Left renal pelvis (tissue), 4 donors: ENCODE measurements at regions not wholly inside any gene's neighbourhood (a gene's known extent, or its start where the extent isn't known, plus 50 kb on each side); places are given as distances from the start of the nearest gene placed in this dataset.

Experiments used
- DNase-seq, 4 donors: peaks; one replicate each; pipeline ENCODE4 v3.0.0-alpha.2; 2013; ENCODE audit warnings: low read depth in 4 of 4, low spot score in 3 of 4

DNA sequence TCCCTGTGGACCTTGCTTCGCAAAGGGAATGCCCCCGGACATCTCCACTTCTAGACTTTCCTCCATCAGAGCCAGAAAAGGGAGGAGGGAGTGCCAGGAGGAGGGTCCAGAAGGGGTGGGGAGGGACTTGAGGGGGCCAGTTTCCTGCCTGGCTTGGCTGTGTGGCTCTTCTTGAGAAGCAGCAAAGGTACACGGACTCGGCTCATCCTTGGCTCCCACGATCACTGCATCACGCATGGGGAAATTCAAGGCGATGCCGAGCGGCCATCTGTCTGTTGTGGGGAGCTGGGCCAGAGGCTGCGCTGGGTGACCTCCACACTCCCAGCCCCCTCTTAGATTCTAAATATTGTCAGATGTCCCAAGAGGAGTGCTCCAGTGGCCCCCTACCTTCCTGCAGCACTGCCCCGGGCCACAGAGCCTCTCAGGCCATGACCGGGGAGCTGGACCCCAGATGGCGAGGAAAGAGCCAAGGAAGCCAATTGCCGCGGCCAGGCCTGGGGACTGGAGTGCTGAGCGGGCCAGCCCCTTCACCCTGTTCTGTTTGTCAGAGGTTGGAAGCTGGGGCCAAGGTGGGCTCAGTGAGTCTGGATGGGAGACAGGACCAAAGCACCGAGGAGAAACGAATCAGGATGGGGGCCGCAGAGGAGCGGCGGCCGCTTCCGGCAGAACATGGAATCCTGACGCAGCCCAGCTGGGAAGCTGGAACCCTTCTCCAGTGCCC, 104.5 kb downstream of the RBFOX3 start:
- no peak for DNase-seq

DNA sequence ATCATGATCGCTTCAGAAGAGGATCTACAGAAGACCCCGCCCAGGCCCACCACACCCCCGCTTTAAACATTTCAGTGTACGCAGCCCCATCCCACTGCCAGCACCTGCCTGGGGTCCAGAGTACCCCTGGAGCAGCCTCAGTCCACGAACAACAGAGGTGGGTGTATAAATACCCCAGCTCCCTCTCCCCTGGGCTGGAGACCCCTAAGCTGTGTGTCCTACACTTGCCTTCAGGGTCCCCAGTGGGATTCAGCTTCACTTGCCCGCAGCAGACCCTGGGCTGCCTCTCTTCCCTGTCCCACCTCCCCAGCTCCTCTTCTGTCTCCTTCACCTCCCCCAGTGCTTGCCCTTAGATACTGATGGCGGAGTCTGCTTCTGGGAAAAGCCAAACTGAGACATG, 105.7 kb downstream of the RBFOX3 start:
- DNase-seq: no peak

DNA sequence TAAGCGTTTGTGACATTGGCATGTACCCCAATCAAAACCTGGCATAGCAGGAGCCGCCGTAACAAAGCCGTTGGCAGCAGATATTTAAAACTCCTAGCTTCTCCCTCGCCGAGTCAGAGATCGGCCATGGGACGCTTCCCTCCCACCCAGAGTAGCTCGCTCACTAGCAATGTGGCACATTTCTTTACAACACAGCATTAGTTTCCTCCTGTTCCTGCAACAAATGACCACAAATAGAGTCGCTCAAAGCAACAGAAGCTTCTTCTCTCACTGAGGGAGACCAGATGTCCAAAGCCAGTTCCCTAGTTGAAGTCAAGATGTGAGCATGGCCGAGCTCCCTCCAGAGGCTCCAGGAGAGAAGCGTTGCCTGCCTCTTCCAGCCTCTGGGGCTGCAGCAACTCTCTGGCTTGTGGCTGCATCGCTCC, 106.7 kb downstream of the RBFOX3 start:
- no peak for DNase-seq

DNA sequence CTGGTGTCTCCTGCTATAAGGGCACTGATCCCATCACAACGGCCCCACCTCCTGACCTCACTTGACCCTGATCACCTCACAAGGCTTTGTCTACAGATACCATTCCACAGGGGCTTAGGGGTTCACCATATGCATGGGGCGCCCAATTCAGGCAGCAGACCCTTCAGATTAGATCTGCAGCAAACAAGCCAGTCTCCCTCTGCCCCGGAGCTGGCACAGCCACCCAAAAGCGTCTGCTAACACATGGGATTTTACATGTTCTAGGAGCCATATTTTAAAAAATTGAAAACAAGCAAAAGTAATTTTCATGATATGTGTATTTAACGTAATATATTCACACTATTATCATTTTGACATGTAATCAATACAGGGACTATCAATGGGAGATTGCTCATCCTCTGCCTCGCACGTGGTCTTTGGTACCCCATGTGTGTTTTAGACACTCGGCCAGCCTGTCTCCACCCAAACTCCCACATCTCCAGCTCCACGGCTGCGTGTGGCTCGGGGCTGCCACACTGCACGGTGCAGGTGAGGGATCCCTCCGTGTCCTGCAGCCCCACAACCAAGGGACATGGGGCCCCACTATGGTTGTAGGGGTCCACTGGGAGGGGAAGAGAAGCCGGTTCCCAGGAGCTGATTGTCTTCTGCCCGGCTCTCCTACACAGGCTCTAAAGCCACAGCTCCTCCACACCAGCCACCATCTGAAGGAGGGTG, 107.6 kb downstream of the RBFOX3 start:
- no peak for DNase-seq

DNA sequence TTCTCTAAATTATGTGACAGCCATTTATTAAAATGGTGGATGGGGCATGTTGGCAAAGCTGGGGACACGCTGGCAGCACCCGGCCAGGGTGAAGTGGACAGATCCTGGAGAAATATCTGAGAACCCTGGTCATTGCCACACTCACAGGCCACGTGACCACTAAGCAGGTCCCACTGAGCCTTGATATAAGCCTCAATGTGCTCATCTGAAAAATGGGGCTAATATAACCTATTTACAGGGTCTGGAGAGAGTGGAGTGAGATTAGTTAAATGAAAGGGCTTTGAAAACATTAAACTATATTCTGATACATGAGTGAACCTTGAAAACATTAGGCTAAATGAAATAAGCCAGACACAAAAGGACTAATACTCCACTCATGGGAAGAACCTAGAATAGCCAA, 108.9 kb downstream of the RBFOX3 start:
- no peak for DNase-seq

DNA sequence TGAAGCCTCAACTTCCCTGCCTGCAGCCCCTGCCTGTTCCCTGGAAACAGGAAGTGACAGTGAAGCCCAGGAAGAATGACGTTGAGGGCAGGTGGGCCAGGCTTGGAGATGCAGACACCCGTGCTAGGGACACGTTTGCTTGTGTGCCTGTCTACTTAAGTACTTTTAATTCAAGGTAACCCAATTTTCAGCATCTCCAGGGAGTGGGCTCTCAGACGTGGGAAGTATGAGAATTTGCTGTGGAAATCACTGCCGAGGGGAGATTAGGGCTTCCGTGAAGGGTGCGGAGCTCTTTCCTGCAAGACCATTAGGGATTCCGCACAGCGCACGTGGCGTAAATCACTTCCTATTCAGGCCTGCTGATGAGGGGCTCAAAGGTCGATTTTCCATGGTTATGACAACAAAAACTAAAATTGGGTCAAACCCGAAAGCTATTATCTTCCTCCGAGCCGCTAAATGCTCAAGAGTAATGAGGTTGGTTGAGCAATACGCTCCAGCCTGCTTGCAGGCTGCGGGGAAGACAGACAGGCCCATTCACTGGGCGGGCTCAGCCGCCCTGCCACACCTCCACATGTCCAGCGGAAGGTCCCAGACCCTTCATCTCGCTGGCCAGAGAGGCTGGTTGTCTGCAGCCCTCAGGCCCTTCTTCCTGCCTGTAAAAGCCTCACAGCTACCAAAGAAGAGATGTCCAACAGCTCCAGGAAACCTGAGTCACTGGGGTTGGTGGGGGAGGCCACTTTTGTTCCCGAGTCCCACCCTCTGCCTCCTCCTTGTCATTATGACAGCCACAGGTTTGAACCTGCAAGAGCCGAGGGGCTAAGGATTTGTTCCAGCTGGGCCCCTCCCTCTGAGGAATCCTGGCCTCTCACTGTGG, 109.9 kb downstream of the RBFOX3 start:
- DNase-seq: no peak

DNA sequence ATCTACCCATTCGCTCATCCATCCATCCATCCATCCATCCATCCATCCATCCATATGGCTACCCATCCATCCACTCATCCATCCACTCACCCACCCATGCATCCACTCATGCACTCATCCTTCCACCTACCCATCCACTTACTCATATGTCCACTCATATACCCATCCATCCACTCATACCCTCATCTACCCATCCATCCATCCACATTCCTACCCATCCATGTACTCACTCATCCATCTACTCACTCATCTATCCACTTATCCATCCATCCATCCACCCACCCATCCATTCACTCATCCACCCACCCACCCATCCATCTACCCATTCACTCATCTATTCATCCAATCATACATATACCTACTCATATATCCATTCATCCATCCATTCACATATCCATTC, 112.0 kb downstream of the RBFOX3 start:
- no peak for DNase-seq

DNA sequence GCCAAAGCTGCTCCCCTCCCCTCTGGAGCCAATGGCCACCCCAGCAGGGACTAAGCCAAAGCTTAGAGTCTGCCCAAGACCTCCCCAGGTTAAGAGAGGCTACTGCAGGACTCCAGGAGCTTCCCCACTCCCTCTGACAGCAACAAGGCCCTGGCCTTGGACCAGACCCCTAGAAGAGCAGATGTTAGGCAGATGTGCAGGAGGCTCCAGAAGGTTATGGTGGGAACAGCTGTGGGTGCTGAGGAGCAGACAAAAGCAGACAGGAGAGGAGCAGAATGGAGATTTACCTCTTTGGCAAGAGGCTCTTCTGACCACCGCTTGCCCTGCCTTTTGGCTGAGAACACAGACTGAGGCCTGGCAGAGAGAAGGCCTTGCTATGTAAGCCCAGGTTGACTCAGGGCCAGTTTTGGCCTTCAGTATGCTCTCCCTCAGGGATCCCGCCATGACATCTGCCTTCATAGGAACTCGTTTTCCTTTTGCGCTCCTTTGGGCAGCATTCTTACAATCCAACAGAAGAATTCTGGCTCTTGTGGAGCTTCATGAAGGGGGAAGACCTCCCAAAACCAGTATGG, 113.0 kb downstream of the RBFOX3 start:
- no peak for DNase-seq

DNA sequence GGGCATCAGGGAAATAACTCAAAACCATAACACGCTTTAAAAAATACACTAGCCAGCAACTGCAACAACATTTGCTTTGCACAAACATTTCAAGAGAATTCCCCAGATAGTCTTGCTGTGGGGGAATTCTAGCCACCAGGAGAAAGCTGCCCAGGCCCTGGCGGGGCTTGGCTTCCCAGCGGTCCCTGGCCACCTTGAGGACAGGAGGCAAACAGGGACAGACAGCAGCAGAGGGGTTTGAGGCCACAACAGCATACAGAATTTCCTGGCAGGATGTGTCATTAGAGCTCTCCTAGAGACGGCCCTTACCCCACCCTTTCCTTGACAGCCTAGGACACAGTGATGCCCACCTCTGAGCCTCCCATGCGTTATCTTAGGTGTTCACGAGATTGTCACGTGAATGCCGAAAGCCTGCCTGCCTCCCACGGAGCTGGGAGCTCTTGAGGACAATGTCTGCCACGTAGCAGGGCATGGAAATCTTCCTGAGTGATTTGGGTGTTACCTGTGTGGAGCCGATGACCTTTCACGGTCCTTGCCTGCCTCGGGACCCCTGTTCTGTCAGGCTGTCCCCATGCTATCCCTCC, 114.3 kb downstream of the RBFOX3 start:
- no peak for DNase-seq

DNA sequence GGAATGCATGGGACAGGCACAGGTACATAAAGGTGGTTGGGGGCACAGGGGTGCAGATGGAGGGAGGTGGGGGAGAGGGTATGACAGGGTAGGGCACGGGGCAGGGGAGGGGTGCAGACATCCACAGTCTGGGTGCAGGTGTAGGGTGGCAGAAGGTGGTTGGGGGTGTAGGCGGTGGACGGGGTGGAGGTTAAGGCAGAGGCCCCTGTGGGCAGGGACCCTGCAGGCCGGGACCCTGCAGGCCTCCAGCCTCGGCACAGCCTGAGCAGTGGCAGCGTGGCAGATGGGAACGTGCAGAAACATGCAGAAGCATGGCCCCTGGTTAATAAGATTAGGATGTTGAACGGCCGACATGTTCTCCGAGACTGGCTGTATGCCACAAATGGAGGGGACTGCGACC, 115.2 kb downstream of the RBFOX3 start:
- DNase-seq: no peak

DNA sequence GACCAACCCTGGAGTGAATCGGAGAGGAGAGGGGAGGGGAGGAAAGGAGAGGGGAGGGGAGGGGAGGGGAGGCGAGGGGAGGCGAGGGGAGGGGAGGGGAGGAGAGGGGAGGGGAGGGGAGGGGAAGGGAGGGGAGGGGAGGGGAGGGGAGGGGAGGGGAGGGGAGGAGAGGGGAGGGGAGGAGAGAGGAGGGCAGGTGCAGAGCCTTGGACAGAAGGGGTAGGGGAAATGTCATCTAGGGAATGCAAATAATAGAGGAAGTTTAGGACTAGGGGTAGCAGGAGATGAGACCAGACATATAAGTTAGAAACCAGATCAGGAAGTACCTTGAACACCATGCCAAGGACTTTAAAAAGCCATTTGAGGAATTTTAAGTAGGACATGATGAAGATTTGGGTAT, 119.8 kb downstream of the RBFOX3 start:
- no peak for DNase-seq

DNA sequence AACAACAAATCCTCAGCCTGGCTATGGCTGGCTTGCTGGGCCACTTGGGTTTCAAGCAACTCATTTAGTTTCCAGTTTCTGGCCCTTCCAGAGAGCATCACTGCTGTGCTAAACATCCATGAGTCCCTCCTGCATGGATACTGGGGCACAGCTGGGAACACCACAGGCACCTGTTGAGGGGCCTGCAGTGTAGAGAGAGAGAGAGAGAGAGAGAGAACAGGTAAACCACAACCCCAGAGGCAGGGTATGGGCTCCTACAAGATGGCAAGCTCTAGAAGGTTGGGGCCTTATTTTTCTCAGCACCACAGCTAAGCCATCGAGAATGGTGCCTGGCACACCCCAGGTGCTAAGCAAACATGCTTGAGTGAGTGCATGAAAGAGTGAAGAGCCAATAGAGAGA, 120.3 kb downstream of the RBFOX3 start:
- DNase-seq: no peak

DNA sequence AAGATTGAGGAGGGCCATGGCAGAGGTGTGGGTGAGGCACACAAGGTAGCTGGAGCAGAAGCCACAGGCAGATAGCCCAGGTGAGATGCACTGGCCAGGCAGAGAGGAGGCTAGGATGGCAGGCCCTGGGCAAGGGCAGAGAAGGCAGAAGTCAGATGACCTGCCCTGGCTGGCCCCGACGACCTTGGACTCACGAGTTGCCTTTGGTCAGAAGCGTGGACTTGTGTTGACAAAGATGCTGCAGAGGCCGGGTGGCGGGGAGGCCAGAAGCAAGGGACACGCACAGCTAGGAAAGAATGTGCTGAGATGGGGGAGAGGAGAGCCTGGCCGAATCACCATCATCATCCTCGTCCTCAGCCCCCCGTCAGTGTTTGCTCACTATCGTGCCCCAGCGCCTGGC, 123.7 kb downstream of the RBFOX3 start:
- DNase-seq: no peak

DNA sequence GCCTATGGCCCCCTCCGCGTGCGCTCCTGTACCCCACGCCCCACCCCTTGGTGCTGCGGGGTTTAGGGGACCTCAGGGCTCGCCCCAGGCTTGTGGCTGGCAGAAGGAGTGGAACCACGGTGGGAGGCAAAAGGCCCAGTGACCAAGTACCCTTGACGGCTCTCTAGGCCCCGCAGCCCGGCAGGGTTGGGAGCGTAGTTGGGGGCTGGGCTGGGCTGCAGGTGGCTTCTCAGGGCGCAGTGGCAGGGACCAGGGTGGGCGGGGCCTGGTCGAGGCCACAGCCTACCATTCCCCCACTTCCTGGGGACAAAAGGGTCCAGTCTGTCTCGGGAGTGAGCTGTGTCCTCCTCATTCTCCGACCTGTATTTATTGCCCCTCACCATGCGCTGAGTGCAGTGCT, 124.9 kb downstream of the RBFOX3 start:
- DNase-seq: no peak

DNA sequence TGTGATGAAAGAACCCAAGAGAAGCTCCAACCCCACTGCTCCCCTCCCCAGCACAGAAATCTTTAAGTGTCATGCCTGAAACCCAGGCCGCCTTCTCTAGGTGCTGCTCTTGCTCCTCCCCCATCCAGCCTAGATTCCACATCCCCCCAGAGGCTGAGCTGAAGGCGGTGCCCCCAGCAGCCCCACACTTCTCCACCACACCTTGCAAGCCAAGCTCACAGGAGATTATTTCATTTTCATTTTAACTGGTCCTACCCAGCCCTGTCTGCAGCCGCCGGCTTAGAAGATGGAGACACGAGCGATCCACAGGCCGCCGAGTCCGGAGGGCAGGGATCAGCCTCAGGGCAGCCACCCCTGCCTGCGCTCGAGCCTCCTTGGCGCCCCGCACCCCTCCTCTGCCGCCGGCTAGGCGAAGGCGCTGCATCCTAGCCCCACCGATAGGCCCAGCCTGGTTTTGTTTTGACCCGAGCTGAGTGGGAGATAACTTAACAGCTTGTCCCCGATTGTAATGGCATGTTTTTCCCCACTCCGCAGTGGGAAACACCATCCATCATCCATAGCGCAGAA, 125.3 kb downstream of the RBFOX3 start:
- DNase-seq: no peak

DNA sequence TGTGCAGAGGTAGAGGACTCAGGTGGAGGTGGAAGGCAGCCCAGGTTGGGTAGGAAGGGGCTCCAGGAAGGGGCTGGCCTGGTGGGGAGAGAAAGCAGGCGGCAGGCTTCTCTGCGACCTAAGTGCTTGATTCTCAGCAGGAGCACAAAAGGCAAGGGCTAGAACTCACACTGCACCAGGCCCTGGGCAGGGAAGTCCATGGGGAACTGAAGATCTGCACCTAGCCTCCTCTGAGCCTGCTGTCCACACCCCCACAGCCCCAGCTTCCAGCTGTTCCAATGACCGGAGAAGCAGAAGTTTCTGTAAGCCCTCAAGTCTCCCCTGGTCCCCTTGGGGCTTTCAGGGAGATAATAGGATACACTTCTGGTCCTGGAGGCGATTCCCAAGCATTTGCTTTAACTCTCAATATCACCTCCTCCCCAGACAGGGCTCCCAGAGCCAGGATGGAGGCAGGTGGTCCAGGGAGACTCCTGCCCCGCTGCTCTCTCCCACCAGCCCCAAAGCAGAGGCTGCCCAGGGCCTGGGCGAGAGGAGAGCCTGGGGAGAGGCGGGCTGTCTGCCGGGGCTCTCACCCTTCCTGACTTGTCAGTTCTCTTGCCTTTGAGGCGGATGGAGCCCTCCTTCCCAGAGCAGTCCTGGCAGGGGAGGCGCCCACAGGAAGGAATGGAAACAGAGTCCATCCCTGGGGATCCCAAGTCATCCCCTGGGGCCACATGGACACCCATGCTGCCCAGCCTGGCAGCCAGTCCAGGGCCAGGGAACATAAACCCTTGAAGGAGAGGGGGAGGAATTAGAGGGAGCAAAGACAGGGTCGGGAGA, 126.0 kb downstream of the RBFOX3 start:
- DNase-seq: no peak

DNA sequence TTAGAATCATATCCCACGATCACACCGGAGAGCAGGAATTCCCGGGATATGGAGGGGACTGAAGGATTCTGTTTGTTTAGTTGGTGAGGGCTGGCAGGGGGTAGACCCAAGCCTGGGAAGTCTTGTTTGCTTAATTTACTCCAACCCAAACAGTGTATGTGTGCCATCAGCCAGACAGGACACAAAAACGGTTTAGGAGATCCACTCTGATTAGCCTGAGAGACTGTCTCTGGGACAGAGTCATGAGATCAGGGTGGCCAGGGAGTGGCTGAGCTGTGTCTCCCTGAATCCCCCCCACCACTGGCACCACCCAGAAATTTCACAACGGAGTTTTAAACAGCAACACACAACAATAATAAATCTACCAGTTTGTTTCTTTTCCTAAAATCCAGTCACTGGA, 127.0 kb downstream of the RBFOX3 start:
- DNase-seq: no peak

DNA sequence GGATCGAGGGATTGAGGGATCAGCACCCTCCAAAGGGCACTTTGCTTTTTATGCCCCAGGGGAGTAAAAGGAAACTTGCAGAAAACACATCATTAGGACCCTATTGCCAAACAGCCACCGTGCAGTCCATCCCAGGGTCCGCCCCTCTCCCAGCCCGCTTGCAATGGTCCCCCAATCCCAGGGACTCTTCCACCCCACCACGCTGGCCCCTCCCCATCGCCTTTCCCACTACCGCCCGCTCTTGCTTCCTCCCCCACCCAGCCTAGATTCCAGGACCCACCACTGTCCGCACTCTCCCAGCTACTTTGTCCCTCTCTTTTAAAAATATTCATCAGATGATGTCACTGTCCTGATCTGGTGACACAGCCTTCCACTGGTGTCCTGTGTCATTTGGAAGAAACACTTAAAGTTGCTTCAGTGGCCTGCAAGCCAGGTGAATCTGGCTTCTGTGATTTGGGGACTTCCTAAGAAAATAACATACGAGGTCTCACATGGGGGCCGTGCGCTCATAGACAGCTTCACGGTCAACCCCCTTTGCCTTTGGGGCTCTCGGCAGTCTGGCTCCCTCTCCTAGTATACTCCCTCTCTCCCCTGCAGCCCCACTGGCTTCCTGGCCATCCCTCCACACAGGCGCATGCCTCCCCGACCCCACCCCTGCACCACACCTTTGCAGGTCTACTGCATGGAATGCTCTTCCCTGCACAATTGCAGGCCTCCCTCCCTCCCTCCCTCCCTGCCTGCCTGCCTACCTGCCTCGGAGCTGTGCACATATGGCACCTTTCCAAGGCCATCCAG, 127.9 kb downstream of the RBFOX3 start:
- DNase-seq: no peak

DNA sequence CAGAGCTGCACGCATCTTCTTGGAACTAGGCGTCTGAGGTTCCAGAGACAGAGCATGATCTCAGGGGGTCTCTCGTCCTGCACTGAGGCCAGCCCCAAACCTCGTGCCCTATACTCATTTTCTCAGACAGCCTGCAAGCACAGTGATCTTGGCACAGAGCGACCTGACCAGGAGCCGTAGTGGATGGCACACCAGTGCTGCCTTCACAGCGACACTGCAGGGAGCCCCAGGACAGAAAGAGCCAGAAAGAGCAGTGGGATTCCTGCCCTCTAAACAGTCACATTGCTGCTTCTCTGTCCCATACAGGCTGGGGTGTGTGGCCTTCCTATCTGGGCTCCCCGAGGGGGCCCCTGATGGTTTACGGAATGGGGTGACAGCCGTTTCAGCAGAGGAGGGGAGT, 131.0 kb downstream of the RBFOX3 start:
- DNase-seq: no peak
